HCT116 (cell line): ENCODE measurements at regions not wholly inside any gene's neighbourhood (a gene's known extent, or its start where the extent isn't known, plus 50 kb on each side); places are given as distances from the start of the nearest gene placed in this dataset.

ENCODE experiments used
- ATAC-seq: fragments of 200-7000 bp; cut with Tn5 transposase; 2 replicates; pipeline ENCODE4 v1.9.1; 2020; ENCODE audit warnings: mild to moderate bottlenecking, moderate library complexity
- BruUV-seq: library from RNA; stranded (reverse); fragments of 400-500 nt; replicated peaks from 2 replicates; lab custom pipeline; 2021; lab: Mats Ljungman, UMichigan
- CTCF ChIA-PET: fragments of 300-600 bp; sonication (Branson Sonifier 250); formaldehyde crosslinking; loops from one replicate; lab custom pipeline; 2021; ENCODE audit warnings: antibody characterized with exemption; lab: Charles Lee
- POLR2A ChIA-PET: fragments of 300-600, 350-600 bp; sonication (Branson Sonifier 250); formaldehyde crosslinking; loops from one replicate; lab custom pipeline; 2021; ENCODE audit warnings: antibody characterized with exemption; lab: Charles Lee
- RAD21 ChIA-PET, 2 experiments: fragments of 300-600 bp; sonication (Branson Sonifier 250); formaldehyde crosslinking; loops; one replicate each; lab custom pipeline; 2023; ENCODE audit warnings: low total read pairs in 2 of 2; ENCODE audit not compliant: uncharacterized antibody in 2 of 2, unreplicated experiment in 2 of 2, low non-redundant PET in 1 of 2; lab: Charles Lee
- DNase-seq: peaks from one replicate; pipeline ENCODE4 v3.0.0-alpha.2; 2010; ENCODE audit warnings: low read depth, low spot score
- H2AFZ ChIP-seq: fragments of 200-600 bp; shearing (Covaris generic), sonication (generic); 2 replicates; pipeline ENCODE4 v1.6.1; 2017; ENCODE audit warnings: low read depth, mixed run types, mixed read lengths, antibody characterized with exemption, low read length; ENCODE audit not compliant: poor library complexity, severe bottlenecking
- H3K27ac ChIP-seq: 2 replicates; pipeline ENCODE4 v1.5.1; 2012; ENCODE audit warnings: low read depth, low read length
- H3K27me3 ChIP-seq: fragments of 200-600 bp; sonication (generic); 2 replicates; pipeline ENCODE4 v1.6.1; 2016; ENCODE audit warnings: mixed run types, low read length, mixed read lengths; ENCODE audit not compliant: insufficient read depth
- H3K36me3 ChIP-seq, 2 experiments: fragments of 200-500 bp in 1 of 2; fragments of 200-600 bp in 1 of 2; sonication (Bioruptor generic) in 1 of 2; sonication (generic) in 1 of 2; 2 replicates each; pipeline versions ENCODE4 v1.5.1 to v1.6.1; 2014 to 2016; ENCODE audit warnings: low read length in 2 of 2, inconsistent platforms in 1 of 2, mixed read lengths in 1 of 2, mixed run types in 1 of 2; ENCODE audit not compliant: insufficient read depth in 2 of 2, control insufficient read depth in 1 of 2
- H3K4me1 ChIP-seq, 2 experiments: fragments of 200-600 bp in 1 of 2; sonication (generic) in 1 of 2; 2 replicates each; pipeline versions ENCODE4 v1.5.1 to v1.6.1; 2012 to 2017; ENCODE audit warnings: low read length in 2 of 2, inconsistent platforms in 1 of 2, mild to moderate bottlenecking in 1 of 2, mixed read lengths in 1 of 2, mixed run types in 1 of 2, moderate library complexity in 1 of 2; ENCODE audit not compliant: insufficient read depth in 2 of 2, control insufficient read depth in 1 of 2
- H3K4me2 ChIP-seq: fragments of 200-600 bp; sonication (generic); 2 replicates; pipeline ENCODE4 v1.6.1; 2017; ENCODE audit warnings: mixed run types, low read length, mixed read lengths
- H3K4me3 ChIP-seq, 2 experiments: fragments of 200-600 bp in 1 of 2; sonication (generic) in 1 of 2; replicated peaks in 1 of 2; 2 replicates each; pipeline ENCODE4 v1.5.1; 2011 to 2016; ENCODE audit warnings: low read length in 2 of 2, control low read depth in 1 of 2, low read depth in 1 of 2, mild to moderate bottlenecking in 1 of 2, mixed read lengths in 1 of 2, mixed run types in 1 of 2
- H3K79me2 ChIP-seq: fragments of 200-600 bp; sonication (generic); 2 replicates; pipeline ENCODE4 v1.6.1; 2017; ENCODE audit warnings: mild to moderate bottlenecking, mixed run types, low read length, moderate library complexity, mixed read lengths; ENCODE audit not compliant: insufficient read depth
- H3K9ac ChIP-seq: fragments of 200-600 bp; sonication (generic); 2 replicates; pipeline ENCODE4 v1.6.1; 2016; ENCODE audit warnings: low read length, mixed read lengths
- H3K9me2 ChIP-seq: fragments of 200-600 bp; sonication (generic), shearing (Covaris generic); 2 replicates; pipeline ENCODE4 v1.6.1; 2017; ENCODE audit warnings: mixed run types, mild to moderate bottlenecking, moderate library complexity; ENCODE audit not compliant: insufficient read depth
- H3K9me3 ChIP-seq, 2 experiments: fragments of 200-500 bp in 1 of 2; fragments of 200-600 bp in 1 of 2; sonication (Bioruptor generic) in 1 of 2; sonication (generic) in 1 of 2; 2 replicates each; pipeline ENCODE4 v1.6.1; 2014 to 2017; ENCODE audit warnings: low read length in 2 of 2, mixed read lengths in 2 of 2, inconsistent platforms in 1 of 2, low read depth in 1 of 2, mild to moderate bottlenecking in 1 of 2, mixed run types in 1 of 2, moderate library complexity in 1 of 2; ENCODE audit not compliant: control insufficient read depth in 1 of 2, insufficient read depth in 1 of 2
- H4K20me1 ChIP-seq: fragments of 200-600 bp; sonication (generic), shearing (Covaris generic); 2 replicates; pipeline ENCODE4 v1.6.1; 2017; ENCODE audit warnings: mixed run types, mild to moderate bottlenecking, moderate library complexity; ENCODE audit not compliant: insufficient read depth
- ATF3 ChIP-seq: IDR thresholded peaks from 2 replicates; pipeline ENCODE4 v1.6.1; 2012
- CBX3 ChIP-seq: IDR thresholded peaks from 2 replicates; pipeline ENCODE4 v1.6.1; 2012; ENCODE audit warnings: low read depth
- CEBPB ChIP-seq: IDR thresholded peaks from 2 replicates; pipeline ENCODE4 v1.6.1; 2012; ENCODE audit warnings: low read depth
- CTCF ChIP-seq, 3 experiments: fragments of 200-600 bp in 1 of 3; sonication (generic) in 1 of 3; IDR thresholded peaks in 2 of 3; conservative IDR thresholded peaks in 1 of 3; 2 replicates each; pipeline ENCODE4 v1.5.1; 2012 to 2017; ENCODE audit warnings: low read depth in 2 of 3, low read length in 2 of 3, antibody characterized with exemption in 1 of 3, borderline replicate concordance in 1 of 3, control low read depth in 1 of 3, mild to moderate bottlenecking in 1 of 3, mixed read lengths in 1 of 3, mixed run types in 1 of 3, moderate library complexity in 1 of 3; ENCODE audit not compliant: insufficient read depth in 1 of 3
- EGR1 ChIP-seq: IDR thresholded peaks from 2 replicates; pipeline ENCODE4 v1.6.1; 2012; ENCODE audit warnings: low read depth
- ELF1 ChIP-seq: IDR thresholded peaks from 2 replicates; pipeline ENCODE4 v1.6.1; 2012; ENCODE audit warnings: low read depth, borderline replicate concordance
- EZH2 ChIP-seq: fragments of 200-600 bp; sonication (generic); IDR thresholded peaks from 2 replicates; pipeline ENCODE4 v1.6.1; 2017; ENCODE audit warnings: antibody characterized with exemption, mixed run types
- EZH2phosphoT487 ChIP-seq: fragments of 200-600 bp; IDR thresholded peaks from 2 replicates; pipeline ENCODE4 v1.6.1; 2018; ENCODE audit warnings: antibody characterized with exemption, borderline replicate concordance
- FOSL1 ChIP-seq: IDR thresholded peaks from 2 replicates; pipeline ENCODE4 v1.6.1; 2012; ENCODE audit warnings: low read depth
- JUND ChIP-seq: IDR thresholded peaks from 2 replicates; pipeline ENCODE4 v1.6.1; 2012
- MAX ChIP-seq: IDR thresholded peaks from 2 replicates; pipeline ENCODE4 v1.6.1; 2012
- POLR2A ChIP-seq: IDR thresholded peaks from 2 replicates; pipeline ENCODE4 v1.7.0; 2011; ENCODE audit warnings: borderline replicate concordance; ENCODE audit not compliant: insufficient read depth, insufficient read length; ENCODE audit errors: extremely low read depth
- RAD21 ChIP-seq: IDR thresholded peaks from 2 replicates; pipeline ENCODE4 v1.6.1; 2012; ENCODE audit warnings: low read depth, mild to moderate bottlenecking
- TCF7L2 ChIP-seq: IDR thresholded peaks from 2 replicates; pipeline ENCODE4 v1.7.0; 2011; ENCODE audit warnings: borderline replicate concordance, inconsistent platforms; ENCODE audit not compliant: insufficient read depth, insufficient read length; ENCODE audit errors: extremely low read depth
- ZBTB33 ChIP-seq: IDR thresholded peaks from 2 replicates; pipeline ENCODE4 v1.6.1; 2011; ENCODE audit warnings: mild to moderate bottlenecking, low read length, moderate library complexity; ENCODE audit not compliant: insufficient replicate concordance; ENCODE audit errors: extremely low read depth
- intact Hi-C: fragments of 100-400 bp; cut with micrococcal nuclease; formaldehyde crosslinking; loops from 2 replicates; pipeline ENCODE4 v1.10.0; 2022

GRCh38 chr3:25133588-25133987 is 294.5 kb upstream of the RARB start:
- BruUV-seq: no TSS peak
- no peak for DNase-seq
- Histone ChIP-seq H3K79me2 (no peaks in the 10 kb centered on the region), H3K36me3 (no peaks in the 10 kb centered on the region), H3K4me2 (no peak overlapping the region), H3K4me1 (no peaks in the 10 kb centered on the region), H3K27me3 (no peaks in the 10 kb centered on the region), H3K9me3 (no peaks in the 10 kb centered on the region), H3K4me3 (no peak overlapping the region), H4K20me1 (no peaks in the 10 kb centered on the region), H3K9me2 (no peaks in the 10 kb centered on the region), H3K9ac (no peak overlapping the region), H2AFZ (no peak overlapping the region), H3K27ac (no peak overlapping the region)
- POLR2A ChIA-PET: no interaction called here
- no peak for ATAC-seq
- intact Hi-C loops: no loop called here
- TF ChIP-seq EZH2phosphoT487: no peak
- TF ChIP-seq ZBTB33: no peak
- TF ChIP-seq CEBPB: no peak
- RAD21 ChIA-PET: no interaction called here
- CTCF ChIA-PET: no interaction called here

GRCh38 chr3:25137606-25138005 is 290.5 kb upstream of the RARB start:
- ChIA-PET RAD21 (no interaction called here), POLR2A (no interaction called here)

More at GRCh38 chr3:25137606-25138005, 290.5 kb upstream of the RARB start:
- H3K9me2 ChIP-seq: no peaks in the 10 kb centered on the region
- H4K20me1 ChIP-seq: no peaks in the 10 kb centered on the region
- no TSS peak for BruUV-seq
- H3K9me3 ChIP-seq: no peaks in the 10 kb centered on the region
- no peak overlapping the region for H3K27ac ChIP-seq
- H2AFZ ChIP-seq: no peak overlapping the region
- H3K36me3 ChIP-seq: no peaks in the 10 kb centered on the region
- intact Hi-C loops: no loop called here
- no peak overlapping the region for H3K4me3 ChIP-seq
- TF ChIP-seq ELF1 (no peak), JUND (no peak), FOSL1 (no peak), ZBTB33 (no peak), EZH2phosphoT487 (no peak), POLR2A (no peak), ATF3 (no peak), CBX3 (no peak), EZH2 (no peak), CTCF (IDR thresholded peaks at IDR 0.05 in 2 of 3, conservative IDR thresholded peaks at IDR 0.05 in 1 of 3; ENCODE audit: borderline replicate concordance in 1 of 3, insufficient read depth in 1 of 3, low read depth in 2 of 3, low read length in 2 of 3) (no peak), EGR1 (no peak), TCF7L2 (no peak), RAD21 (no peak), MAX (no peak)
- no peaks in the 10 kb centered on the region for H3K27me3 ChIP-seq
- no peaks in the 10 kb centered on the region for H3K79me2 ChIP-seq
- H3K9ac ChIP-seq: no peak overlapping the region
- DNase-seq (no peak), ATAC-seq (no peak)
- H3K4me2 ChIP-seq: no peak overlapping the region
- CTCF ChIA-PET: no interaction called here
- H3K4me1 ChIP-seq: no peaks in the 10 kb centered on the region
